Left ventricle myocardium superior (tissue), 1 donor: ENCODE measurements at regions not wholly inside any gene's neighbourhood (a gene's known extent, or its start where the extent isn't known, plus 50 kb on each side); places are given as distances from the start of the nearest gene placed in this dataset.

ENCODE experiments used
- ATAC-seq: fragments of 200-7000 bp; cut with Tn5 transposase; one replicate; pipeline ENCODE4 v1.9.1; 2020; ENCODE audit warnings: mild to moderate bottlenecking, moderate library complexity
- DNase-seq: peaks from one replicate; pipeline ENCODE4 v3.0.0-alpha.2; 2020
- intact Hi-C: fragments of 100-400 bp; cut with micrococcal nuclease; formaldehyde crosslinking; loops from one replicate; pipeline ENCODE4 v1.11.0; 2022
- donor health status: DM: no; HTN: yes; CAD: no; lungs with severe emphysema.

GRCh38 chr2:117646872-117647271, 167.6 kb upstream of the DDX18 start:
- intact Hi-C loops: no loop called here
- no peak for ATAC-seq
- no peak for DNase-seq

- no peak for DNase-seq
- intact Hi-C loops: no loop called here
- ATAC-seq: no peak
Measured at GRCh38 chr2:117656546-117656945, 157.9 kb upstream of the DDX18 start.

- ATAC-seq: no peak
- intact Hi-C loops: no loop called here
Measured at GRCh38 chr2:117661619-117662018, 152.9 kb upstream of the DDX18 start.

GRCh38 chr2:117674172-117674571, 140.3 kb upstream of the DDX18 start:
- ATAC-seq: no peak
- DNase-seq: no peak
- intact Hi-C loops: no loop called here

More at GRCh38 chr2:117661619-117662018, 152.9 kb upstream of the DDX18 start:
- no peak for DNase-seq

GRCh38 chr2:117679952-117680351, 134.5 kb upstream of the DDX18 start:
- intact Hi-C loops: no loop called here
- no peak for ATAC-seq

GRCh38 chr2:117684919-117685318, 129.6 kb upstream of the DDX18 start:
- DNase-seq (no peak), ATAC-seq (no peak)
- intact Hi-C loops: no loop called here

More at GRCh38 chr2:117679952-117680351, 134.5 kb upstream of the DDX18 start:
- DNase-seq: no peak

GRCh38 chr2:117686699-117687098, 127.8 kb upstream of the DDX18 start:
- ATAC-seq (no peak), DNase-seq (no peak)

GRCh38 chr2:117691595-117691994, 122.9 kb upstream of the DDX18 start:
- no peak for ATAC-seq
- no peak for DNase-seq
- intact Hi-C loops: no loop called here

More at GRCh38 chr2:117686699-117687098, 127.8 kb upstream of the DDX18 start:
- intact Hi-C loops: no loop called here

GRCh38 chr2:117692001-117692763, 122.3 kb upstream of the DDX18 start:
- ATAC-seq (no peak), DNase-seq (no peak)
- intact Hi-C loops: no loop called here

- ATAC-seq: no peak
- no peak for DNase-seq
- intact Hi-C loops: no loop called here
Measured at GRCh38 chr2:117693154-117693553, 121.3 kb upstream of the DDX18 start.

- intact Hi-C loops: no loop called here
- no peak for DNase-seq
- no peak for ATAC-seq
Measured at GRCh38 chr2:117693651-117694050, 120.8 kb upstream of the DDX18 start.

GRCh38 chr2:117698287-117698686, 116.2 kb upstream of the DDX18 start:
- DNase-seq: no peak
- intact Hi-C loops: no loop called here
- no peak for ATAC-seq

- intact Hi-C loops: no loop called here
- ATAC-seq: no peak
- no peak for DNase-seq
Measured at GRCh38 chr2:117698819-117699218, 115.7 kb upstream of the DDX18 start.

GRCh38 chr2:117700471-117700870, 114.0 kb upstream of the DDX18 start:
- no peak for ATAC-seq
- no peak for DNase-seq
- intact Hi-C loops: no loop called here

- DNase-seq: no peak
- no peak for ATAC-seq
- intact Hi-C loops: no loop called here
Measured at GRCh38 chr2:117701365-117701764, 113.1 kb upstream of the DDX18 start.

- ATAC-seq (no peak), DNase-seq (no peak)
- intact Hi-C loops: no loop called here
Measured at GRCh38 chr2:117702098-117702497, 112.4 kb upstream of the DDX18 start.

- DNase-seq (no peak), ATAC-seq (no peak)
- intact Hi-C loops: no loop called here
Measured at GRCh38 chr2:117703858-117704257, 110.6 kb upstream of the DDX18 start.

GRCh38 chr2:117704818-117705217, 109.7 kb upstream of the DDX18 start:
- ATAC-seq (no peak), DNase-seq (no peak)
- intact Hi-C loops: no loop called here

GRCh38 chr2:117707874-117708273, 106.6 kb upstream of the DDX18 start:
- ATAC-seq (no peak), DNase-seq (no peak)
- intact Hi-C loops: no loop called here

GRCh38 chr2:117712684-117713083, 101.8 kb upstream of the DDX18 start:
- DNase-seq (no peak), ATAC-seq (no peak)
- intact Hi-C loops: no loop called here

- ATAC-seq (no peak), DNase-seq (no peak)
- intact Hi-C loops: no loop called here
Measured at GRCh38 chr2:117714110-117714509, 100.4 kb upstream of the DDX18 start.
